ENCODE measurements at regions not wholly inside any gene's neighbourhood (a gene's known extent, or its start where the extent isn't known, plus 50 kb on each side); places are given as distances from the start of the nearest gene placed in this dataset.

DNA sequence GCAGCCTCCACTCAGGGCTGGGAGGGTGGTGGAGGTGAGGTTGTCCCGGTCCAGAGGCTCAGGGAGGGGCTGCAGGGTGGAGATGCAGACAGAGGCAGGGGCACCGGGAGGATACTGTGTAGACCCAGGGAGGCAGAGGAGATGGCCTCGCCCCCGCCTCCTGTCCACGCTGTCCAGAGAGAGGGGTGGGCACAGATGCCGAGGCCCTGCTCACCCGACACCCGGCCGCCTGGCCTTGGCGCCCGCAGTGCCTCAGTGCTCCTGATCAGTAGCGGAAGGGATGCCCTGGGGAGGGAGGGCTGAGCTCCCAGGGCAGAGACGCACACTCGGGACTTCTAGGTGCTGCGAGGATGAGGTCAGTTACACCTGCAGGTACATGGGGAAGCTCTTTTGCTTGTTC, 102.7 kb upstream of the TTC34 start:
- no peak for ATAC-seq
- CTCF ChIA-PET = no interaction called here

DNA sequence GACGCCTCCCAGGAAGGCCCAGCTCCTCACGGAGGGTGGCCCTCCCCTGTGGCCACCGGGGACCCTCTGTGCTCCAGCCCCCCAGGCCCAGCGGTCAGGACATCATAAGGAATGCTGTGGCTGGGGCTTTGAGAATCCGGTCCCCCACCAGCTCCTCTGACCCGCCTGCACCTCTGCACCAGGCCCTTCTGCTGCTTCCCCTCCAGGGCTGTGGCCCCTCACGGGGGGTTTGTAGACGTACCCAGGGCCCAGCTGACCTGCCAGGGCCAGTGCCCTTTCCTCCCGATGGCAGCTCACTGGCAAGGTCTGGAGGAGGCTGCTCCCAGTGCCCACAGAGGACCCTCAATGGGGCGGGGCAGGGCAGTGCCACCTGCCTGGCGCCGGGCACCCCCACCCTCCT, 103.9 kb upstream of the TTC34 start:
- POLR2A ChIA-PET = no interaction called here
- no peak overlapping the region for H3K27ac Mint-ChIP-seq
- no peaks in the 10 kb centered on the region for H3K9me3 Mint-ChIP-seq (ENCODE audit: insufficient read depth)
- no peak overlapping the region for H3K4me3 Mint-ChIP-seq
- ATAC-seq (no peak), DNase-seq (no peak)
- CTCF ChIA-PET = no interaction called here
- H3K27me3 Mint-ChIP-seq (ENCODE audit: low read depth) = no peaks in the 10 kb centered on the region
- H3K4me1 Mint-ChIP-seq (ENCODE audit: low read depth) = no peaks in the 10 kb centered on the region
- H3K36me3 Mint-ChIP-seq (ENCODE audit: low read depth) = no peaks in the 10 kb centered on the region

More for the DNA sequence above, 102.7 kb upstream of the TTC34 start:
- Mint-ChIP-seq H3K4me3 (no peak overlapping the region), H3K4me1 (ENCODE audit: low read depth) (no peaks in the 10 kb centered on the region), H3K27ac (no peak overlapping the region), H3K36me3 (ENCODE audit: low read depth) (no peaks in the 10 kb centered on the region), H3K27me3 (ENCODE audit: low read depth) (no peaks in the 10 kb centered on the region), H3K9me3 (ENCODE audit: insufficient read depth) (no peaks in the 10 kb centered on the region)
- POLR2A ChIA-PET = no interaction called here
- no peak for DNase-seq

DNA sequence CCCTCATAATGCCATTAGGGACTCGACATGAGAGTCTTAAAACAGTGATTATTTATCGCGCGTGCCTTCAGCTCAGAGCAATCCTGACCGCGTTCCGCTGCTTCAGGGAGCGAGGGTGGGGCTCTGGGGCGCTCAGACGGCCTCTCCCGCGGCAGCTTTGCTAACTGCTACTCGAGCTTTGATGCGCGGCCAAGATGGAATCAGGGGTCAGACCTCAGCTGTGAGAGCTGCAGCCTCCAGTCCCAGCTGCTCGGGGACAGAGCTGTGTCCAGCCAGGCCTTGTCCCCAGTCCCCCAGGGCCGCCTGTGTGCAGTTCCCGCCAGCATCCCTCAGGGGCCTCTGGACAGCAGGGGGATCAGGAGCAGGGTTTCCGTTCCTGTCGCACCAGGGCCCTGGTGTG, 104.6 kb upstream of the TTC34 start:
- H3K4me1 Mint-ChIP-seq (ENCODE audit: low read depth) = no peaks in the 10 kb centered on the region
- H3K4me3 Mint-ChIP-seq = no peak overlapping the region
- no peak overlapping the region for H3K27ac Mint-ChIP-seq
- CTCF ChIA-PET = no interaction called here
- POLR2A ChIA-PET = no interaction called here
- DNase-seq (no peak), ATAC-seq (no peak)
- no peaks in the 10 kb centered on the region for H3K9me3 Mint-ChIP-seq (ENCODE audit: insufficient read depth)
- no peaks in the 10 kb centered on the region for H3K36me3 Mint-ChIP-seq (ENCODE audit: low read depth)
- H3K27me3 Mint-ChIP-seq (ENCODE audit: low read depth) = no peaks in the 10 kb centered on the region

DNA sequence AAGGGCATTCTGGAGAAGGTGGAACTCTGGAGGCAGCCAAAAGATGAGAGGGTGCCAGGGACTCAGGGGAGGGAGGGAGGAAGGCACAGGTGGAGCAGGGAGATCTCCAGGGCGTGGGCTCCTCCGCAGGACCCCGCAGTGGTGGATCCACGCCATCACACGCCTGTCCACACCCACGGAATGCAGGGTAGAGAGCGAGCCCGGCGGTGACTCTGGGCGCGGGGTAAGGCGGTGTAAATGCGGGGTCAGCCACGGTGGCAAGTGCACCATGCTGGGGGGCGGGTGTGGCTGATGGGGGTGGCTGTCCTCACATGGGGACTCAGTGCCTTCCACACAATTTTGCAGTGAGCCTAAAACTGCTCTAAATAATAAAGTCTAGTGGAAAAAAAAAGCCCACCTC, 105.1 kb upstream of the TTC34 start:
- CTCF ChIA-PET = no interaction called here
- ATAC-seq = no peak

DNA sequence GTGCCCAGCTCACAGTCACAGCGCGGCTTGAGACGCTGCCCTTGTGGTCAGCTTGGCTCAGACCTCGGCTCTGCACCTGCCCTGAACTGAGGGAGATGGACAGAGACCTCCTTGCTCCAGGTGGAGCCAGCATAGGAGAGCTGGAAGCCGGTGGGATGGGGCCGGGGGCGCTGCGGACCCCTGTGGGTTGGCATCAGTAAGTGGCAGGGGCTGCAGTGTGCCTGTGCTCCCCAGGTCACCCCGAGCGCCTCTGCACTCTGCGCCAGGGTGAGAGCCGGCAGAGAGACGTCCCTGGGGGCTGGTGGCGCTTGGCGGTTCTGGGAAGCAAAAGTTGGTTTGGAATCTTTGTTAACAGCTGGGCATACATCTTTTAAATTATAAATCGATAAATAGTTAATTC, 105.6 kb upstream of the TTC34 start:
- DNase-seq (no peak), ATAC-seq (no peak)
- no peaks in the 10 kb centered on the region for H3K9me3 Mint-ChIP-seq (ENCODE audit: insufficient read depth)
- POLR2A ChIA-PET = no interaction called here
- CTCF ChIA-PET = no interaction called here
- H3K36me3 Mint-ChIP-seq (ENCODE audit: low read depth) = no peaks in the 10 kb centered on the region
- no peaks in the 10 kb centered on the region for H3K4me1 Mint-ChIP-seq (ENCODE audit: low read depth)
- H3K27ac Mint-ChIP-seq = no peak overlapping the region
- no peak overlapping the region for H3K4me3 Mint-ChIP-seq
- no peaks in the 10 kb centered on the region for H3K27me3 Mint-ChIP-seq (ENCODE audit: low read depth)

More for the DNA sequence above, 105.1 kb upstream of the TTC34 start:
- H3K27ac Mint-ChIP-seq = no peak overlapping the region
- H3K4me1 Mint-ChIP-seq (ENCODE audit: low read depth) = no peaks in the 10 kb centered on the region
- no peaks in the 10 kb centered on the region for H3K9me3 Mint-ChIP-seq (ENCODE audit: insufficient read depth)
- no peak overlapping the region for H3K4me3 Mint-ChIP-seq
- H3K27me3 Mint-ChIP-seq (ENCODE audit: low read depth) = no peaks in the 10 kb centered on the region
- DNase-seq = no peak
- no peaks in the 10 kb centered on the region for H3K36me3 Mint-ChIP-seq (ENCODE audit: low read depth)
- POLR2A ChIA-PET = no interaction called here

DNA sequence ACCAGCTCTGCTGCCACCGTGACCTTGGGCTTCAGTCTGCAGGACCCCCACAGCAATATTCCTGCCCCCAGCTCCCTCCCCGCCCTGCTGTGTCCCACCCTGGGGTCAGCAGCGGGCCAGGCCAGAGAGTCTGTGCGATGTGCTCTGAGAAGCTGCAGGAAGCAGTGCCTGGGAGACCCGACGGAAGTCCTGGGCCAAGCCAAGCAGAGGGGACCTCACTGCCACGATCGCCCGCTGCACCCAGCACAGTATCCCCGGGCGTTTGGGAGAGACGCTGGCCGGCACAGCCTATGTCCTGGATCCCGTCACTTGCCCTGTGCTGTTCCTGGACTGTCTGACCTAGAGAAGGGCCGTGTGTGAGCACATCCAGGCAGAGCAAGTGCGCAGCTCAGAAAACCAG, 106.6 kb upstream of the TTC34 start:
- CTCF ChIA-PET = no interaction called here
- DNase-seq (no peak), ATAC-seq (no peak)
- Mint-ChIP-seq H3K36me3 (ENCODE audit: low read depth) (no peaks in the 10 kb centered on the region), H3K27ac (no peak overlapping the region), H3K4me3 (no peak overlapping the region), H3K4me1 (ENCODE audit: low read depth) (no peaks in the 10 kb centered on the region), H3K27me3 (ENCODE audit: low read depth) (no peaks in the 10 kb centered on the region), H3K9me3 (ENCODE audit: insufficient read depth) (no peaks in the 10 kb centered on the region)
- POLR2A ChIA-PET = no interaction called here

DNA sequence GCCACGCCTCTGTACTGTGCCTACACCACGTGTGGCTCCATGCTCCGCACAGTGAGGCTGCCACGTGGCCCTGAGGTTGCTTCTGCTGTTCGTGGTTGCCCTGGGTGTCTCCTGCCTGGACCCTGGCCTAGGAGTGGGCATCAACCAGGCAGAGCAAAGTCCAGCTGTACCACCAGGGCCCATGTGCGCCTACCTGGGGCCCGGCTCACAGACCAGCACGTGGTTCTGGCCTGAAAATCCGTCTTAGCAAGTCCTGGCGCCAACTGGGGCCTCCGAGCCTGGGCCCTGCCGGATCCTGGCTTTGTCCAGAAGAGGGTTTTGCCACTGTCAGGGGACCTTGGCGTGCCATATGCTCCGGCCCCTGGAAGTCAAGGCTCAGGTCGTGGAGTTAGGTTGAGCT, 107.1 kb upstream of the TTC34 start:
- POLR2A ChIA-PET = no interaction called here
- ATAC-seq (no peak), DNase-seq (no peak)
- no peak overlapping the region for H3K27ac Mint-ChIP-seq
- no peaks in the 10 kb centered on the region for H3K27me3 Mint-ChIP-seq (ENCODE audit: low read depth)
- H3K4me3 Mint-ChIP-seq = no peak overlapping the region
- CTCF ChIA-PET = no interaction called here
- no peaks in the 10 kb centered on the region for H3K4me1 Mint-ChIP-seq (ENCODE audit: low read depth)
- no peaks in the 10 kb centered on the region for H3K36me3 Mint-ChIP-seq (ENCODE audit: low read depth)
- H3K9me3 Mint-ChIP-seq (ENCODE audit: insufficient read depth) = no peaks in the 10 kb centered on the region

DNA sequence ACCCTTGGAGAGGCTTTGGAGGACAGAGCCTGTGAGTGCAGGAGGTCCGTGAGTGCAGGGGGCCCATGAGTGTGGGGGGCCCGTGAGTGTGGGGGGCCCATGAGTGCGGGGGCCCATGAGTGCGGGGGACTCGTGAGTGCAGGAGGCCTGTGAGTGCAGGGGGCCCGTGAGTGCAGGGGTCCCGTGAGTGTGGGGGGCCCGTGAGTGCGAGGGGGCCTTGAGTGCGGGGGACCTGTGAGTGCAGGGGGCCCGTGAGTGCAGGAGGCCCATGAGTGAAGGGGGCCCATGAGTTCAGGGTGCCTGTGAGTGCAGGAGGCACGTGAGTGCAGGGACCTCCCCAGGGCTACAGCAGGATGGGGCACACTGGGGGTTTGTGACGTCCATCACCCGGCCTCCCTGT, 108.3 kb upstream of the TTC34 start:
- POLR2A ChIA-PET = no interaction called here
- no peaks in the 10 kb centered on the region for H3K36me3 Mint-ChIP-seq (ENCODE audit: low read depth)
- no peaks in the 10 kb centered on the region for H3K27me3 Mint-ChIP-seq (ENCODE audit: low read depth)
- no peak overlapping the region for H3K27ac Mint-ChIP-seq
- no peaks in the 10 kb centered on the region for H3K9me3 Mint-ChIP-seq (ENCODE audit: insufficient read depth)
- H3K4me3 Mint-ChIP-seq = no peak overlapping the region
- CTCF ChIA-PET = no interaction called here
- ATAC-seq (no peak), DNase-seq (no peak)
- H3K4me1 Mint-ChIP-seq (ENCODE audit: low read depth) = no peaks in the 10 kb centered on the region

DNA sequence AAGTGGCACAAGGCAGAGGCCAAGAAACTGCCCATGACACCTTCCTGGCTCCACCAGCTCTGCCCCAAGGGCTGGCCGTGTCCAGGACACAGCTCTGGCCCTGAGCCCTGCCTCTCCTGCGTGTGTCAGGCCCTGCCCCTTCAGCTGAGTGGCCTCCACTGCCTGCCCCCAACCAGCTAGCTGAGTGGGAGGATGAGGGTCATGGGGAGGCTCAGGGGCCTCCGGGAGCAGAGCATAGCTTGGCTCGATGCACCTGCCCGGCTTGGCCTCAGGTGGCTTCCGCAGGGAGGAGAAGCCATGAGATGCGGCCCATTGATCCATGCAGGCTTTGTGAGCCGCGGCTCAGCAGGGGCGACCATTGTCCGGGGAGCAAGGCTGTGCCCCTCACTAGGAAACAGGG, 108.7 kb upstream of the TTC34 start:
- Mint-ChIP-seq H3K9me3 (ENCODE audit: insufficient read depth) (no peaks in the 10 kb centered on the region), H3K4me3 (no peak overlapping the region), H3K4me1 (ENCODE audit: low read depth) (no peaks in the 10 kb centered on the region), H3K36me3 (ENCODE audit: low read depth) (no peaks in the 10 kb centered on the region), H3K27me3 (ENCODE audit: low read depth) (no peaks in the 10 kb centered on the region), H3K27ac (no peak overlapping the region)
- CTCF ChIA-PET = no interaction called here
- POLR2A ChIA-PET = no interaction called here
- no peak for DNase-seq
- ATAC-seq = no peak

DNA sequence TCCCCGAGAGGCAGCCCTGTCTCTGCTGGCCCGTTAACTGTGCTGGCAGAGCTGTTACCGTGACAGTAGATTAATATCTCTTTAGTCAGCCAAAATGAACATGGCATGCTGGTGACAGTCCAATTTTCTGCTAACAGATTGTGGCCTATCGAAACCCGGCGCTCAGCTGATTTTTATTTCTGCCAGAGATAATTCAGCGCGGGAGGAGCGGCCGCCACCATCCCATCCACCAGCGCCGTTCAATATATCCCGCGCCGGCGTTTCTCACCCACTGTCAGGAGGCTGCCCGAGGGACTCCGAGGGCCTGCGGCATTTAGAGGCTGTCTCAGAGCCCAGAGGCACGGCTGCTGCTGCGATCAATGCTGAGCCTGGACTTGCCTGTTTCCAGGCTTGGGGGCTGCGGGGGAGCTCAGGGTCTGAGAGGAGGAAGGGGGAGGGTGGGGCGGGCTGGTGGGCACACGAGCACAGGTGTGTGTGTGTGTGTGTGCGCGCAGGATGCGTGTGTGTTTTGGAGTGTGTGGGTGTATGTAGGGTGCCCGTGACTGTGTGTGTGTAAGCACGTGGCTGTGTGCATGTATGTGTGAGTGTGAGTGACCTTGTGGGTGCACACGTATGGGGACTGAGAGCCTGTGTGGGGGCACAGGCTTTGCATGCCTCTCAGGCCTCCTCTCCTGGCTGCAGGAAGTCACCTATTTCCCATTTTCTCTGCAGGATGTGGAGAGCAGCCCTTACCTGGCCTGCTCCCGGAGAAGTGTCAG, 109.7 kb upstream of the ACTRT2 start:
- POLR2A ChIA-PET = no interaction called here
- Mint-ChIP-seq H3K4me3 (no peak overlapping the region), H3K27ac (no peak overlapping the region), H3K27me3 (ENCODE audit: low read depth) (no peaks in the 10 kb centered on the region), H3K4me1 (ENCODE audit: low read depth) (no peaks in the 10 kb centered on the region), H3K36me3 (ENCODE audit: low read depth) (no peaks in the 10 kb centered on the region), H3K9me3 (ENCODE audit: insufficient read depth) (no peaks in the 10 kb centered on the region)
- ATAC-seq (no peak), DNase-seq (no peak)
- CTCF ChIA-PET = no interaction called here

DNA sequence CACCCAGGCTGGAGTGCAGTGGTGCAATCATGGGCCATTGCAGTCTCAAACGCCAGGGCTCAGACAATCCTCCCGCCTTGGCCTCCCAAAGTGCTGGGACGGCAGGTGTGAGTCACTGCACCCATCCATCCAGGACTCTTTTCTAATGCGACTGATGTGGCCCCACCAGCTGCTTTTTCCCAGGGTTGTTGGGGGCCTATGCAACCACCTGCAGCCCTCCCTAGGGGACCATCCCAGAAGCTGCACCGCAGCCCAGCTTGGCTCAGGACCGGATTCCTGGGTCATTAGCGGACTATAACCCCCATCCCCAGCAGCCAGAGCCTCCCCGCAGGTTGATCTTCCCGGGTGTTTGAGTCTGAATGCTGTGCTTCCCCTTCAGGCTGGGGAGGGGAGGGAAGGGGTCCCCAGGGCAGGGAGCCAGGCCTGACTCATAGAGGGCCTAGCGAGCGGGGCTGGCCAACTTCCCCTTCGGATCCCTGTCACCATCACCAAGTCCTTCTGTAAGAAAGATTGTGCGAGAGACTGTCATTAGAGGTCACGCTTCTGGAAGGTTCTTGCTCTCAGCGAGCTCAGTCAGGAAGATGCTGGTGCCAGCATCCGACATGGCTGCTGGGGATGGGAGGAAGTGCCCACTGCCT, 108.7 kb upstream of the ACTRT2 start:
- Mint-ChIP-seq H3K36me3 (ENCODE audit: low read depth) (no peaks in the 10 kb centered on the region), H3K9me3 (ENCODE audit: insufficient read depth) (no peaks in the 10 kb centered on the region), H3K4me3 (no peak overlapping the region)

DNA sequence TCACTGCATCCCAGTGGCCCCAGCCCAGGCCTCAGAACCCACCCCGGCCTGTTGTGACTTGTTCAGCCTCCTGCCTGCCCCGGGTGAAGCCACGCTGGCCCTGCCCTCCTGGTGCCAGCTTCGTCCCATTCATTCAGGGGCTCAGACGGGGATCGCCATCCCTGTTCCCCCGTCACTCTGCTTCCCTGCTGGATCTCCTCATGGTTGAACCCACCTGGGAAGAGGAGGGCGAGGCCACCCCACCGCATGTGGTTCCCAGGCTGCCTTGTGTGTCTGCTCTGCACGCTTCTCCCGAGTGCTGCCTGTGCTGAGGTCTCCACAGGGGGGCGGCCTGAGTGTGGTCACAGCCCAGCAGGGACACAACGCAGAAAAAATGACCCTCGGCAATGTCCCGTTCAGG, 108.2 kb upstream of the ACTRT2 start:
- Mint-ChIP-seq H3K27ac (no peak overlapping the region), H3K4me1 (ENCODE audit: low read depth) (no peaks in the 10 kb centered on the region), H3K4me3 (no peak overlapping the region), H3K9me3 (ENCODE audit: insufficient read depth) (no peaks in the 10 kb centered on the region), H3K27me3 (ENCODE audit: low read depth) (no peaks in the 10 kb centered on the region), H3K36me3 (ENCODE audit: low read depth) (no peaks in the 10 kb centered on the region)
- CTCF ChIA-PET = no interaction called here
- POLR2A ChIA-PET = no interaction called here
- no peak for ATAC-seq
- no peak for DNase-seq

More for the DNA sequence above, 108.7 kb upstream of the ACTRT2 start:
- ChIA-PET POLR2A (no interaction called here), CTCF (no interaction called here)
- DNase-seq (no peak), ATAC-seq (no peak)
- no peaks in the 10 kb centered on the region for H3K4me1 Mint-ChIP-seq (ENCODE audit: low read depth)
- no peaks in the 10 kb centered on the region for H3K27me3 Mint-ChIP-seq (ENCODE audit: low read depth)
- no peak overlapping the region for H3K27ac Mint-ChIP-seq

DNA sequence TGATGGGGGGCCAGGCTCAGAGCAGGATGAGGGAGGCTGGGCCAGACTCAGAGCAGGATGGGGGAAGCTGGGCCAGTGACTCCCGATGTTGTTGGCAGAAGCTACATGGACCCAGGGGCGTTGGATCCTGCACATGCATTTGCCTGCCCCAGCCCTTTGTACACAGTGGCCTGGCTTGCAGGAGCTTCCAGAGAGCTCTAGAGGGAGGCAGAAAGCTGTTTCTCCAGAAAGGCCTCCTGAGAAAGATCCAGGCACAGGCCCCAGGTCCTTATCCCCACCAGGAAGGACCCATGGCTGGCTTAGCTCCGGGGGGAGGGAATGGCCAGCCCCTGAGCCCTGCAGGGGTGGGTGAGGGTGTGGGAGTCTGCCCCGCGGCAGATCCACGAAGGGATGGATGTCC, 106.6 kb upstream of the ACTRT2 start:
- POLR2A ChIA-PET = no interaction called here

More for the DNA sequence above, 106.6 kb upstream of the ACTRT2 start:
- no peaks in the 10 kb centered on the region for H3K4me1 Mint-ChIP-seq (ENCODE audit: low read depth)
- no peak overlapping the region for H3K4me3 Mint-ChIP-seq
- no peaks in the 10 kb centered on the region for H3K36me3 Mint-ChIP-seq (ENCODE audit: low read depth)
- CTCF ChIA-PET = no interaction called here
- H3K9me3 Mint-ChIP-seq (ENCODE audit: insufficient read depth) = no peaks in the 10 kb centered on the region
- ATAC-seq = no peak
- H3K27me3 Mint-ChIP-seq (ENCODE audit: low read depth) = no peaks in the 10 kb centered on the region
- no peak for DNase-seq
- H3K27ac Mint-ChIP-seq = no peak overlapping the region

Measured in activated CD8-positive, alpha-beta T cell treated with anti-CD3 and anti-CD28 coated beads, Interleukin-2, amount 10 ng/mL, durations not matched to agents 7 days and 5 days (primary cell).